Activated CD8-positive, alpha-beta T cell treated with anti-CD3 and anti-CD28 coated beads for 36 hours (primary cell): ENCODE measurements at regions not wholly inside any gene's neighbourhood (a gene's known extent, or its start where the extent isn't known, plus 50 kb on each side); places are given as distances from the start of the nearest gene placed in this dataset.

Source experiments
- ATAC-seq: fragments of 200-7000 bp; cut with Tn5 transposase; one replicate; pipeline ENCODE4 v1.10.0; 2021; ENCODE audit warnings: mild to moderate bottlenecking, moderate library complexity
- CTCF ChIA-PET: fragments of 350-600 bp; sonication (Branson Sonifier 250); formaldehyde crosslinking; loops from one replicate; lab custom pipeline; 2021; ENCODE audit warnings: antibody characterized with exemption; lab: Charles Lee
- POLR2A ChIA-PET: fragments of 350-600 bp; sonication (Branson Sonifier 250); formaldehyde crosslinking; loops from one replicate; lab custom pipeline; 2021; ENCODE audit warnings: antibody characterized with exemption; lab: Charles Lee
- DNase-seq: peaks from one replicate; pipeline ENCODE4 v3.0.0-alpha.2; 2020
- H3K27ac Mint-ChIP-seq: one replicate; pipeline ENCODE4 v1.8.0; 2021; ENCODE audit warnings: mild to moderate bottlenecking, mixed read lengths
- H3K27me3 Mint-ChIP-seq: one replicate; pipeline ENCODE4 v1.8.0; 2021; ENCODE audit warnings: mixed read lengths
- H3K36me3 Mint-ChIP-seq: one replicate; pipeline ENCODE4 v1.8.0; 2021; ENCODE audit warnings: low read depth, mixed read lengths
- H3K4me1 Mint-ChIP-seq: one replicate; pipeline ENCODE4 v1.8.0; 2021; ENCODE audit warnings: low read depth, mixed read lengths
- H3K4me3 Mint-ChIP-seq: one replicate; pipeline ENCODE4 v1.8.0; 2021; ENCODE audit warnings: mild to moderate bottlenecking, moderate library complexity, mixed read lengths
- H3K9me3 Mint-ChIP-seq: one replicate; pipeline ENCODE4 v1.8.0; 2021; ENCODE audit warnings: mixed read lengths
- intact Hi-C: fragments of 100-400 bp; cut with micrococcal nuclease; formaldehyde crosslinking; loops from one replicate; pipeline ENCODE4 v1.10.0; 2022
- TF ChIP-seq, protein P1 (sequence below): fragments of 200-600 bp; IDR thresholded peaks from one replicate; pipeline ENCODE4 v1.8.0; 2022; ENCODE audit warnings: antibody characterized with exemption, mild to moderate bottlenecking

DNA sequence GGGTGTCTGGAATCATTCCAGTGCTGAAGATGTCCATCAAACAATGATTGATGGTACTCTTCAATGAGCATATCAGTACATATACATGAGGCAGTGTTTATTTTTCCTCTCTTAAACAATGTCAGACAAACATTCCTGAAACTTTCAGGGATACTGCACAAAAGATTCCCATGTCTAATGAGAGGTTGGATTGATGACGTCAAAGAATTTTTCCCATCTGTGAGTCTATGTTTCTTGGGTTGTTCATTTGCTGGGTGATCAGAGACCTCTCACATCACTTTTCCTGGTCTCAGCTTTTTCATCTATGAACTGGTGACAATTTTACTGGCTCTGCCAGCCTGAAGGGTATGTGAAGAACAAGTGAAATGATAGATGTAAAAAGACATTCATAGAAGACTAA, 325.5 kb downstream of the EN1 start:
- CTCF ChIA-PET: no interaction called here
- DNase-seq (no peak), ATAC-seq (no peak)
- no peaks in the 10 kb centered on the region for H3K4me1 Mint-ChIP-seq
- TF ChIP-seq, protein P1, sequence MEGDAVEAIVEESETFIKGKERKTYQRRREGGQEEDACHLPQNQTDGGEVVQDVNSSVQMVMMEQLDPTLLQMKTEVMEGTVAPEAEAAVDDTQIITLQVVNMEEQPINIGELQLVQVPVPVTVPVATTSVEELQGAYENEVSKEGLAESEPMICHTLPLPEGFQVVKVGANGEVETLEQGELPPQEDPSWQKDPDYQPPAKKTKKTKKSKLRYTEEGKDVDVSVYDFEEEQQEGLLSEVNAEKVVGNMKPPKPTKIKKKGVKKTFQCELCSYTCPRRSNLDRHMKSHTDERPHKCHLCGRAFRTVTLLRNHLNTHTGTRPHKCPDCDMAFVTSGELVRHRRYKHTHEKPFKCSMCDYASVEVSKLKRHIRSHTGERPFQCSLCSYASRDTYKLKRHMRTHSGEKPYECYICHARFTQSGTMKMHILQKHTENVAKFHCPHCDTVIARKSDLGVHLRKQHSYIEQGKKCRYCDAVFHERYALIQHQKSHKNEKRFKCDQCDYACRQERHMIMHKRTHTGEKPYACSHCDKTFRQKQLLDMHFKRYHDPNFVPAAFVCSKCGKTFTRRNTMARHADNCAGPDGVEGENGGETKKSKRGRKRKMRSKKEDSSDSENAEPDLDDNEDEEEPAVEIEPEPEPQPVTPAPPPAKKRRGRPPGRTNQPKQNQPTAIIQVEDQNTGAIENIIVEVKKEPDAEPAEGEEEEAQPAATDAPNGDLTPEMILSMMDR: no peak
- H3K27me3 Mint-ChIP-seq: no peaks in the 10 kb centered on the region
- POLR2A ChIA-PET: no interaction called here
- no peak overlapping the region for H3K4me3 Mint-ChIP-seq
- H3K9me3 Mint-ChIP-seq: peaks cover 9% of the 10 kb centered on the region
- intact Hi-C loops: no loop called here
- H3K27ac Mint-ChIP-seq: no peak overlapping the region
- peaks cover 2% of the 10 kb centered on the region for H3K36me3 Mint-ChIP-seq

DNA sequence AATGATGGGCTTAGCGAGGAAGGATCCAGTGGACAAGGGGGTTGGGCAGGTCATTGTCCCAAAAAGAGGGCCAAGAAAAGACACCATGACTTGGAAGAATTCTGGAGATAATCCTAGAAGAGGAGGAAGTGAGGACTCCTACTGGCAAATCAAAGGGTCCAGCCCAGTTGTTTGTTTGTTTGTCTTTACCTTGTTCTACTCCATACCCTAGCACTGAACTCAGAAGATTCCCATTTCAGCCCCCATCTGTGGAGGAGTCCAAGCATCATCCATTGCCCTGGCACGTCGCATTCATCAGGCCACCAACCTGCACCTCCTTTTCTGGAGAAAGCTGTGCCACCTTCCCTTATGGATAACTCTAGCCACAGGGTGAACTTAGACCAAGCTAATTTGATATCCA, 326.2 kb downstream of the EN1 start:
- Mint-ChIP-seq H3K36me3 (peaks cover 2% of the 10 kb centered on the region), H3K4me1 (no peaks in the 10 kb centered on the region), H3K9me3 (peaks cover 9% of the 10 kb centered on the region), H3K4me3 (no peak overlapping the region), H3K27ac (no peak overlapping the region), H3K27me3 (no peaks in the 10 kb centered on the region)
- ChIA-PET CTCF (no interaction called here), POLR2A (no interaction called here)
- ATAC-seq (no peak), DNase-seq (no peak)
- intact Hi-C loops: no loop called here
- TF ChIP-seq, protein P1: no peak

DNA sequence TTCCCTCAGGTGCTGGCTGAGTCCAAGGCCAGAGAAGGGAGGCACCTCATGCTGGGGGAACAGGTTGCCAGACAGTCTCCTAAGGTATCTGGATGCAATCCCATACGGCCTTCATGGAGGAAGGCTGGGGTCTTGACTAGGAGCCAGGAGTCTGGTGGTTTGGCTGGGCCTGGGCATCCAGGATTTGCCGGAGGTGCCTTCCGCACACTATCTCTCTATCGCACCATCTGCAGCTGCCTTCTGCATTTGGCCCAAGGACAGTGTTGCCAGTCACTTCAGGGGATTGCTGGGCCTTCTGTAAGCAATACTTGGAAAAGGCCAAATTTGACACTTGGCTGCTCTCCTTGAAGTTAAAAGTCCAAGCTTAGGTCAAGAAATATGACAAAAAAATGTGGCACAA, 327.2 kb downstream of the EN1 start:
- TF ChIP-seq, protein P1: no peak
- no peak for ATAC-seq
- Mint-ChIP-seq H3K9me3 (peaks cover 9% of the 10 kb centered on the region), H3K27me3 (no peaks in the 10 kb centered on the region), H3K4me1 (no peaks in the 10 kb centered on the region), H3K36me3 (peaks cover 2% of the 10 kb centered on the region), H3K4me3 (no peak overlapping the region), H3K27ac (no peak overlapping the region)
- CTCF ChIA-PET: no interaction called here
- DNase-seq: no peak
- POLR2A ChIA-PET: no interaction called here
- intact Hi-C loops: no loop called here

- Mint-ChIP-seq H3K27me3 (no peaks in the 10 kb centered on the region), H3K9me3 (peaks cover 9% of the 10 kb centered on the region), H3K36me3 (peaks cover 2% of the 10 kb centered on the region), H3K4me3 (no peak overlapping the region), H3K27ac (no peak overlapping the region), H3K4me1 (no peaks in the 10 kb centered on the region)
- DNase-seq (no peak), ATAC-seq (no peak)
- TF ChIP-seq, protein P1: no peak
- intact Hi-C loops: no loop called here
- POLR2A ChIA-PET: no interaction called here
- CTCF ChIA-PET: no interaction called here
Observed at GRCh38 chr2:118519511-118519910, 327.9 kb downstream of the EN1 start.

DNA sequence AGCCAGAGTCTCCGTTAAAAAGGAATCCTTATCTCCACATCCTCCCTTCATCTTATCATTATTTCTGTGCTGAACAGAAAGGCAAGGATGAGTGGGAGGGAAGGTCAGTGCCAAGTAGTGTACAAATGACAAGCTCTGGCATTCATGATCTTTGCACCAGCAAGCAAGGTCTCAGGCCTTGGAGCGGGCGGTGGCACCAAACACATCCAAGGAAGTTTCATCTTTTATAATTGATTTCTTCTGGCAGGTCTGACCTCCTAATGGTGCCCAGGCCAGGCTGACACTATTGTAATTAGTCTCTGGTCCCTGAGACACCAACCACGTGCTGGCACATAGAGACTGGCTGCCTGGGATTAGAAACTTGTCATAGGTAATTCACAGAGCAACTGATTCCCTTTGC, 336.6 kb downstream of the EN1 start:
- Mint-ChIP-seq H3K36me3 (no peaks in the 10 kb centered on the region), H3K4me3 (no peak overlapping the region), H3K27ac (no peak overlapping the region)

More for the DNA sequence above, 336.6 kb downstream of the EN1 start:
- peaks cover 7% of the 10 kb centered on the region for H3K27me3 Mint-ChIP-seq
- ChIA-PET POLR2A (no interaction called here), CTCF (no interaction called here)
- peaks cover 3% of the 10 kb centered on the region for H3K9me3 Mint-ChIP-seq
- intact Hi-C loops: no loop called here
- ATAC-seq (no peak), DNase-seq (no peak)
- TF ChIP-seq, protein P1: no peak
- no peaks in the 10 kb centered on the region for H3K4me1 Mint-ChIP-seq
